SK-N-MC (cell line): ENCODE measurements at regions not wholly inside any gene's neighbourhood (a gene's known extent, or its start where the extent isn't known, plus 50 kb on each side); places are given as distances from the start of the nearest gene placed in this dataset.
"Not testable (repeated sequence)": the region's sequence is repeated elsewhere in the genome, so short reads cannot be mapped to it uniquely, and the experiment has no call there.

Source experiments
- EZH2 ChIP-seq: fragments of 200-600 bp; sonication (generic); IDR thresholded peaks from one replicate; pipeline ENCODE4 v1.6.1; 2017; ENCODE audit warnings: antibody characterized with exemption
- POLR2AphosphoS5 ChIP-seq: IDR thresholded peaks from 2 replicates; pipeline ENCODE4 v1.6.1; 2012; ENCODE audit warnings: mild to moderate bottlenecking, low read depth, low read length, borderline replicate concordance

- TF ChIP-seq EZH2, POLR2AphosphoS5: not testable (repeated sequence)
These were observed 116.4 kb downstream of the TLR5 start for GRCh38 chr1:223026639-223027038.
